ENCODE measurements at regions not wholly inside any gene's neighbourhood (a gene's known extent, or its start where the extent isn't known, plus 50 kb on each side); places are given as distances from the start of the nearest gene placed in this dataset.

GRCh38 chr5:4078544-4078943 lies 482.9 kb downstream of the IRX1 start:
- Histone ChIP-seq H3K27me3 (ENCODE audit: control insufficient read depth, insufficient read depth, low read length) (no peaks in the 10 kb centered on the region), H3K36me3 (ENCODE audit: control insufficient read depth, insufficient read depth, low read length) (no peaks in the 10 kb centered on the region), H3K9me3 (replicated peaks; ENCODE audit: control insufficient read depth, low read depth, low read length) (no peaks in the 10 kb centered on the region), H3K27ac (ENCODE audit: low read length) (no peak overlapping the region), H3K4me3 (ENCODE audit: low read length) (no peak overlapping the region), H3K4me1 (ENCODE audit: control insufficient read depth, insufficient read depth, low read length) (no peaks in the 10 kb centered on the region)
- DNase-seq: no peak
- WGBS (ENCODE audit: insufficient coverage): no CpG with 5 or more reads among the region's 5 CpGs

GRCh38 chr5:4079831-4080230 lies 484.2 kb downstream of the IRX1 start:
- Histone ChIP-seq H3K9me3 (replicated peaks; ENCODE audit: control insufficient read depth, low read depth, low read length) (no peaks in the 10 kb centered on the region), H3K4me3 (ENCODE audit: low read length) (no peak overlapping the region), H3K27ac (ENCODE audit: low read length) (no peak overlapping the region), H3K36me3 (ENCODE audit: control insufficient read depth, insufficient read depth, low read length) (no peaks in the 10 kb centered on the region), H3K4me1 (ENCODE audit: control insufficient read depth, insufficient read depth, low read length) (no peaks in the 10 kb centered on the region), H3K27me3 (ENCODE audit: control insufficient read depth, insufficient read depth, low read length) (no peaks in the 10 kb centered on the region)
- no CpG with 5 or more reads among the region's 1 CpG for WGBS (ENCODE audit: insufficient coverage)
- no peak for DNase-seq

- no peak for DNase-seq
- Histone ChIP-seq H3K27ac (ENCODE audit: low read length) (no peak overlapping the region), H3K4me1 (ENCODE audit: control insufficient read depth, insufficient read depth, low read length) (no peaks in the 10 kb centered on the region), H3K36me3 (ENCODE audit: control insufficient read depth, insufficient read depth, low read length) (no peaks in the 10 kb centered on the region), H3K27me3 (ENCODE audit: control insufficient read depth, insufficient read depth, low read length) (no peaks in the 10 kb centered on the region), H3K4me3 (ENCODE audit: low read length) (no peak overlapping the region), H3K9me3 (replicated peaks; ENCODE audit: control insufficient read depth, low read depth, low read length) (no peaks in the 10 kb centered on the region)
- WGBS (ENCODE audit: insufficient coverage): 91% methylated on average over 3 of the region's 3 CpGs
Measured at GRCh38 chr5:4080370-4080769, 484.7 kb downstream of the IRX1 start.

- Histone ChIP-seq H3K27ac (ENCODE audit: low read length) (no peak overlapping the region), H3K36me3 (ENCODE audit: control insufficient read depth, insufficient read depth, low read length) (no peaks in the 10 kb centered on the region), H3K27me3 (ENCODE audit: control insufficient read depth, insufficient read depth, low read length) (no peaks in the 10 kb centered on the region), H3K4me3 (ENCODE audit: low read length) (no peak overlapping the region), H3K9me3 (replicated peaks; ENCODE audit: control insufficient read depth, low read depth, low read length) (no peaks in the 10 kb centered on the region), H3K4me1 (ENCODE audit: control insufficient read depth, insufficient read depth, low read length) (no peaks in the 10 kb centered on the region)
- WGBS (ENCODE audit: insufficient coverage): 87% methylated on average over 4 of the region's 5 CpGs
- no peak for DNase-seq
Measured at GRCh38 chr5:4081059-4081458, 485.4 kb downstream of the IRX1 start.

GRCh38 chr5:4081466-4081865 lies 485.8 kb downstream of the IRX1 start:
- WGBS (ENCODE audit: insufficient coverage): 73% methylated on average over 1 of the region's 5 CpGs
- H3K27me3 ChIP-seq (ENCODE audit: control insufficient read depth, insufficient read depth, low read length): no peaks in the 10 kb centered on the region
- H3K27ac ChIP-seq (ENCODE audit: low read length): no peak overlapping the region
- no peak overlapping the region for H3K4me3 ChIP-seq (ENCODE audit: low read length)
- H3K9me3 ChIP-seq (replicated peaks; ENCODE audit: control insufficient read depth, low read depth, low read length): no peaks in the 10 kb centered on the region
- no peaks in the 10 kb centered on the region for H3K4me1 ChIP-seq (ENCODE audit: control insufficient read depth, insufficient read depth, low read length)
- no peaks in the 10 kb centered on the region for H3K36me3 ChIP-seq (ENCODE audit: control insufficient read depth, insufficient read depth, low read length)
- DNase-seq: no peak

- no peak for DNase-seq
- no peaks in the 10 kb centered on the region for H3K9me3 ChIP-seq (replicated peaks; ENCODE audit: control insufficient read depth, low read depth, low read length)
- 100% methylated on average over 1 of the region's 6 CpGs for WGBS (ENCODE audit: insufficient coverage)
- no peak overlapping the region for H3K4me3 ChIP-seq (ENCODE audit: low read length)
- no peaks in the 10 kb centered on the region for H3K36me3 ChIP-seq (ENCODE audit: control insufficient read depth, insufficient read depth, low read length)
- H3K27me3 ChIP-seq (ENCODE audit: control insufficient read depth, insufficient read depth, low read length): no peaks in the 10 kb centered on the region
- H3K27ac ChIP-seq (ENCODE audit: low read length): no peak overlapping the region
- H3K4me1 ChIP-seq (ENCODE audit: control insufficient read depth, insufficient read depth, low read length): no peaks in the 10 kb centered on the region
Measured at GRCh38 chr5:4082966-4083564, 487.4 kb downstream of the IRX1 start.

GRCh38 chr5:4083591-4084337 lies 488.1 kb downstream of the IRX1 start:
- no peak overlapping the region for H3K4me3 ChIP-seq (ENCODE audit: low read length)
- H3K27ac ChIP-seq (ENCODE audit: low read length): no peak overlapping the region
- no peaks in the 10 kb centered on the region for H3K9me3 ChIP-seq (replicated peaks; ENCODE audit: control insufficient read depth, low read depth, low read length)
- 89% methylated on average over 11 of the region's 13 CpGs for WGBS (ENCODE audit: insufficient coverage)
- no peaks in the 10 kb centered on the region for H3K4me1 ChIP-seq (ENCODE audit: control insufficient read depth, insufficient read depth, low read length)
- DNase-seq: no peak
- H3K27me3 ChIP-seq (ENCODE audit: control insufficient read depth, insufficient read depth, low read length): no peaks in the 10 kb centered on the region
- H3K36me3 ChIP-seq (ENCODE audit: control insufficient read depth, insufficient read depth, low read length): no peaks in the 10 kb centered on the region

- WGBS (ENCODE audit: insufficient coverage): 77% methylated on average over 4 of the region's 4 CpGs
- no peaks in the 10 kb centered on the region for H3K9me3 ChIP-seq (replicated peaks; ENCODE audit: control insufficient read depth, low read depth, low read length)
- no peak for DNase-seq
Measured at GRCh38 chr5:4086081-4086480, 490.4 kb downstream of the IRX1 start.

GRCh38 chr5:4087110-4087509 lies 491.5 kb downstream of the IRX1 start:
- no peak overlapping the region for H3K27ac ChIP-seq (ENCODE audit: low read length)
- DNase-seq: no peak
- H3K4me1 ChIP-seq (ENCODE audit: control insufficient read depth, insufficient read depth, low read length): no peaks in the 10 kb centered on the region
- H3K4me3 ChIP-seq (ENCODE audit: low read length): no peak overlapping the region
- H3K36me3 ChIP-seq (ENCODE audit: control insufficient read depth, insufficient read depth, low read length): no peaks in the 10 kb centered on the region
- 90% methylated on average over 4 of the region's 8 CpGs for WGBS (ENCODE audit: insufficient coverage)
- no peaks in the 10 kb centered on the region for H3K27me3 ChIP-seq (ENCODE audit: control insufficient read depth, insufficient read depth, low read length)
- no peaks in the 10 kb centered on the region for H3K9me3 ChIP-seq (replicated peaks; ENCODE audit: control insufficient read depth, low read depth, low read length)

More at GRCh38 chr5:4086081-4086480, 490.4 kb downstream of the IRX1 start:
- Histone ChIP-seq H3K36me3 (ENCODE audit: control insufficient read depth, insufficient read depth, low read length) (no peaks in the 10 kb centered on the region), H3K27ac (ENCODE audit: low read length) (no peak overlapping the region), H3K4me3 (ENCODE audit: low read length) (no peak overlapping the region), H3K27me3 (ENCODE audit: control insufficient read depth, insufficient read depth, low read length) (no peaks in the 10 kb centered on the region), H3K4me1 (ENCODE audit: control insufficient read depth, insufficient read depth, low read length) (no peaks in the 10 kb centered on the region)

- no peaks in the 10 kb centered on the region for H3K4me1 ChIP-seq (ENCODE audit: control insufficient read depth, insufficient read depth, low read length)
- no peak overlapping the region for H3K4me3 ChIP-seq (ENCODE audit: low read length)
- H3K9me3 ChIP-seq (replicated peaks; ENCODE audit: control insufficient read depth, low read depth, low read length): no peaks in the 10 kb centered on the region
- H3K36me3 ChIP-seq (ENCODE audit: control insufficient read depth, insufficient read depth, low read length): no peaks in the 10 kb centered on the region
- H3K27ac ChIP-seq (ENCODE audit: low read length): no peak overlapping the region
- DNase-seq: no peak
- H3K27me3 ChIP-seq (ENCODE audit: control insufficient read depth, insufficient read depth, low read length): no peaks in the 10 kb centered on the region
- no CpG with 5 or more reads among the region's 1 CpG for WGBS (ENCODE audit: insufficient coverage)
Measured at GRCh38 chr5:4089087-4089486, 493.5 kb downstream of the IRX1 start.

Data from muscle of leg (tissue), 3 donors.